Sciatic nerve (tissue), 2 donors: ENCODE measurements at regions not wholly inside any gene's neighbourhood (a gene's known extent, or its start where the extent isn't known, plus 50 kb on each side); places are given as distances from the start of the nearest gene placed in this dataset.
A peak's percentile ranks its signal among the peaks of the same experiment; 100 is the strongest.

Experiments used
- ATAC-seq: fragments of 200-7000 bp; cut with Tn5 transposase; one replicate; pipeline ENCODE4 v1.9.1; 2020; ENCODE audit warnings: mild to moderate bottlenecking, moderate library complexity
- DNase-seq: peaks from one replicate; pipeline ENCODE4 v3.0.0-alpha.2; 2020; ENCODE audit warnings: low spot score
- intact Hi-C: fragments of 100-400 bp; cut with DNase I; formaldehyde crosslinking; loops from one replicate; pipeline ENCODE4 v1.14.2; 2022
- donor health status: DM: no; HTN: no; CAD: no.
- donor health status: DM: no; HTN: no; CAD: no.

- intact Hi-C loops: no loop called here
- no peak for ATAC-seq
- no peak for DNase-seq
Observed at GRCh38 chr2:147660680-147661079, 184.1 kb upstream of the ACVR2A start.

GRCh38 chr2:147659051-147659450 lies 185.8 kb upstream of the ACVR2A start:
- DNase-seq: no peak
- intact Hi-C loops: no loop called here
- no peak for ATAC-seq

GRCh38 chr2:147657086-147658000 lies 187.5 kb upstream of the ACVR2A start:
- DNase-seq (no peak), ATAC-seq (no peak)
- intact Hi-C loops: no loop called here

GRCh38 chr2:147649998-147650397 lies 194.8 kb upstream of the ACVR2A start:
- intact Hi-C loops: no loop called here
- ATAC-seq (no peak), DNase-seq (no peak)

- intact Hi-C loops: no loop called here
- DNase-seq: no peak
- no peak for ATAC-seq
Observed at GRCh38 chr2:147649286-147649685, 195.5 kb upstream of the ACVR2A start.

GRCh38 chr2:147648471-147648870 lies 196.4 kb upstream of the ACVR2A start:
- no peak for ATAC-seq
- intact Hi-C loops: no loop called here
- DNase-seq: no peak

GRCh38 chr2:147647816-147648215 lies 197.0 kb upstream of the ACVR2A start:
- DNase-seq (no peak), ATAC-seq (no peak)
- intact Hi-C loops: no loop called here

GRCh38 chr2:147646818-147647468 lies 197.9 kb upstream of the ACVR2A start:
- DNase-seq (no peak), ATAC-seq (no peak)
- intact Hi-C loops: no loop called here

GRCh38 chr2:147644491-147644890 lies 200.3 kb upstream of the ACVR2A start:
- intact Hi-C loops: no loop called here
- DNase-seq (no peak), ATAC-seq (no peak)

GRCh38 chr2:147642765-147643164 lies 202.1 kb upstream of the ACVR2A start:
- ATAC-seq (no peak), DNase-seq (no peak)
- intact Hi-C loops: no loop called here

GRCh38 chr2:147641651-147642050 lies 203.2 kb upstream of the ACVR2A start:
- DNase-seq (no peak), ATAC-seq (no peak)
- intact Hi-C loops: no loop called here

GRCh38 chr2:147639891-147640290 lies 204.9 kb upstream of the ACVR2A start:
- DNase-seq (no peak), ATAC-seq (no peak)
- intact Hi-C loops: no loop called here

- intact Hi-C loops: no loop called here
- ATAC-seq (no peak), DNase-seq (no peak)
Observed at GRCh38 chr2:147639386-147639785, 205.4 kb upstream of the ACVR2A start.

GRCh38 chr2:147636886-147637285 lies 207.9 kb upstream of the ACVR2A start:
- intact Hi-C loops: no loop called here
- ATAC-seq: no peak
- DNase-seq: no peak

- DNase-seq (no peak), ATAC-seq (peak; percentile 78)
- intact Hi-C loops: no loop called here
Observed at GRCh38 chr2:147636238-147636882, 208.5 kb upstream of the ACVR2A start.

GRCh38 chr2:147634826-147635225 lies 210.0 kb upstream of the ACVR2A start:
- DNase-seq: no peak
- intact Hi-C loops: no loop called here
- ATAC-seq: no peak

- ATAC-seq: peak; percentile 54
Observed at GRCh38 chr2:147632198-147632597, 212.6 kb upstream of the ACVR2A start.

GRCh38 chr2:147631294-147631693 lies 213.5 kb upstream of the ACVR2A start:
- ATAC-seq: no peak
- intact Hi-C loops: no loop called here
- no peak for DNase-seq

More at GRCh38 chr2:147632198-147632597, 212.6 kb upstream of the ACVR2A start:
- no peak for DNase-seq
- intact Hi-C loops: no loop called here

- intact Hi-C loops: no loop called here
- DNase-seq: no peak
- no peak for ATAC-seq
Observed at GRCh38 chr2:147630585-147630984, 214.2 kb upstream of the ACVR2A start.

- no peak for DNase-seq
- no peak for ATAC-seq
- intact Hi-C loops: no loop called here
Observed at GRCh38 chr2:147628971-147629421, 215.8 kb upstream of the ACVR2A start.
